Lower leg skin (tissue), 4 donors: ENCODE measurements at regions not wholly inside any gene's neighbourhood (a gene's known extent, or its start where the extent isn't known, plus 50 kb on each side); places are given as distances from the start of the nearest gene placed in this dataset.

ENCODE experiments used
- DNase-seq, 2 donors: peaks; one replicate each; pipeline ENCODE4 v3.0.0-alpha.2; 2019; ENCODE audit warnings: low spot score in 2 of 2
- H3K4me3 ChIP-seq: fragments of 200-600 bp; sonication (generic); 2 replicates; pipeline ENCODE4 v1.5.1; 2017; ENCODE audit warnings: mild to moderate bottlenecking, low read depth; ENCODE audit not compliant: poor library complexity, severe bottlenecking
- CTCF ChIP-seq, 3 donors: fragments of 450-650 bp; IDR thresholded peaks; one replicate each; pipeline ENCODE4 v1.5.1; 2016; ENCODE audit warnings: antibody characterized with exemption in 3 of 3, mild to moderate bottlenecking in 3 of 3, moderate library complexity in 2 of 3
- POLR2A ChIP-seq, 2 donors: fragments of 450-650 bp; IDR thresholded peaks; one replicate each; pipeline ENCODE4 v1.6.1; 2016 to 2017; ENCODE audit warnings: antibody characterized with exemption in 2 of 2, mild to moderate bottlenecking in 1 of 2, moderate library complexity in 1 of 2
- WGBS, 2 donors: methylation state at CpG; one replicate each; pipeline ENCODE4 v1.1.5; 2018; 5-methylcytosine and 5-hydroxymethylcytosine counted together
- intact Hi-C: fragments of 100-400 bp; cut with DNase I; formaldehyde crosslinking; loops from one replicate; pipeline ENCODE4 v1.15.0; 2023; ENCODE audit warnings: low total_unique reads

GRCh38 chr5:162762119-162762518, 675.3 kb upstream of the CCNG1 start:
- no peak overlapping the region for H3K4me3 ChIP-seq
- intact Hi-C loops, result no loop called here
- TF ChIP-seq POLR2A (IDR thresholded peaks at IDR 0.05) (no peak), CTCF (IDR thresholded peaks at IDR 0.05) (no peak)
- 54 to 75% methylated on average over 5 of the region's 5 CpGs for WGBS, 2 donors
- no peak for DNase-seq

- intact Hi-C loops, result no loop called here
- no peak overlapping the region for H3K4me3 ChIP-seq
- WGBS, 2 donors, result 58 to 60% methylated on average over 4 of the region's 4 CpGs
- DNase-seq, result no peak
- no peak for TF ChIP-seq CTCF (IDR thresholded peaks at IDR 0.05)
- no peak for TF ChIP-seq POLR2A (IDR thresholded peaks at IDR 0.05)
These were observed 668.4 kb upstream of the CCNG1 start for GRCh38 chr5:162769019-162769418.

GRCh38 chr5:162785673-162786072, 651.7 kb upstream of the CCNG1 start:
- H3K4me3 ChIP-seq, result no peak overlapping the region
- WGBS, 2 donors, result 31 to 79% methylated on average over 1 of the region's 1 CpG
- DNase-seq, result no peak
- intact Hi-C loops, result no loop called here
- TF ChIP-seq CTCF (IDR thresholded peaks at IDR 0.05) (no peak), POLR2A (IDR thresholded peaks at IDR 0.05) (no peak)

GRCh38 chr5:162786234-162786633, 651.2 kb upstream of the CCNG1 start:
- no peak for DNase-seq
- intact Hi-C loops, result no loop called here
- no peak for TF ChIP-seq POLR2A (IDR thresholded peaks at IDR 0.05)
- no peak for TF ChIP-seq CTCF (IDR thresholded peaks at IDR 0.05)
- WGBS, 2 donors, result 82 to 88% methylated on average over 1 of the region's 1 CpG
- H3K4me3 ChIP-seq, result no peak overlapping the region

GRCh38 chr5:162796507-162796906, 640.9 kb upstream of the CCNG1 start:
- H3K4me3 ChIP-seq, result no peak overlapping the region
- 47 to 48% methylated on average over 3 of the region's 3 CpGs for WGBS, 2 donors
- no peak for TF ChIP-seq CTCF (IDR thresholded peaks at IDR 0.05)
- no peak for TF ChIP-seq POLR2A (IDR thresholded peaks at IDR 0.05)
- no peak for DNase-seq
- intact Hi-C loops, result no loop called here

- no peak overlapping the region for H3K4me3 ChIP-seq
- no peak for DNase-seq
- intact Hi-C loops, result no loop called here
- 83 to 88% methylated on average over 1 of the region's 1 CpG for WGBS, 2 donors
- TF ChIP-seq CTCF (IDR thresholded peaks at IDR 0.05), result no peak
- TF ChIP-seq POLR2A (IDR thresholded peaks at IDR 0.05), result no peak
These were observed 637.1 kb upstream of the CCNG1 start for GRCh38 chr5:162800301-162800700.
